CD4-positive, alpha-beta T cell treated with Interleukin-17A for 1 hour (primary cell): ENCODE measurements at regions not wholly inside any gene's neighbourhood (a gene's known extent, or its start where the extent isn't known, plus 50 kb on each side); places are given as distances from the start of the nearest gene placed in this dataset.

Experiments
- DNase-seq: peaks from one replicate; pipeline ENCODE4 v3.0.0-alpha.2; 2020

DNA sequence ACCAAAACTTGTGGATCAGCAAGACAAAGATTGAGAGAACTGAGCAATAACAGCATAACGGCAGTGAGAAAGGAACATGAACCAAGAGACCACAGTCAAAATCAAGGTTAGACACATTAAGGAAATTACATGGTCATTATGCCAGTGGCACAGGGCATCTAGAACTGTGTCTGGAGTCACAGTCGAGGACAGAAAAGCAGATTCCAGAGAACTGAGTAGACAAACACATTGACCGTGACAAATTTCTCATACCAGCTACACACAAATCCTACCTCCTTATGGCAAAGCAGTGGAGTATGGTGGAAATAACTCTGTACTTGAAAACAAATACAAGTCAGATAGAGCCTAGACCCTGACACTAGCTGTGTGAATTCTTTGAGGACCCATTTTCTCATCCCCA is 367.3 kb downstream of the DUSP6 start:
- no peak for DNase-seq

DNA sequence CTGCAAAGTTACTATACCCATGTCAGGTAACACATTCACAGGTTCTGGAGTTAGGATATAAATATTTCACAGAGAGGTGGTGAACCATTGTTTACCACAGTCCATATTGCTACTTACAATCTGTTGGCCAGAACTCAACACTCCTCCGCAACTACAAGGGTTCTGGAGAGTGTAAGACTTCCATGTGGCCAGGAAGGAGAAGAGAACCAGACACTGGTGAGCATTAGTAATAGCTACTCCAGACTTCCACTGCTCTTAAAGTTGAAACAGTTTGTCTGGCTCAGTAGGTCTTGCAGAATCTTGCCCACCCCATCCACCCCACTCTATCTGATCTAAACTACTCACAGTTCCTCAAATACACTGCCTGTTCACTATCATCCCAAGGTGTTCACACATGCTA is 369.6 kb downstream of the DUSP6 start:
- no peak for DNase-seq

DNA sequence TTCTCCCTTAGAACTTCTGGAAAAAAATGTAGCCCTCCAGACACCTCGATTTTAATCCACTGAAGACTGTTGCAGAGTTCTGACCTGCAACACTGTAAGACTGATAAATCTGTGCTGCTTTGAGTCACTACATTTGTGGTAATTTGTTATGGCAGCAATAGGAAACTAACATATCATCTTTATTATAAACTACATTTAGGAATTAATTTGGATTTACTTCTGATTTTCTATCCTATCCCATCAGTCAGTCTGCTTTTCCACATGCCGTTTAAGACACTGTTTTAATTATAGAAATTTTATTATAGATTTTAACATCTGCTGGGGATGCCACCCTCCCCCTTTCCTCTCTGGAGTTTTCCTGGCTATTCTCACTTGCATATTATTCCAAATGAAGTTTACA is 375.2 kb downstream of the DUSP6 start:
- DNase-seq: no peak

DNA sequence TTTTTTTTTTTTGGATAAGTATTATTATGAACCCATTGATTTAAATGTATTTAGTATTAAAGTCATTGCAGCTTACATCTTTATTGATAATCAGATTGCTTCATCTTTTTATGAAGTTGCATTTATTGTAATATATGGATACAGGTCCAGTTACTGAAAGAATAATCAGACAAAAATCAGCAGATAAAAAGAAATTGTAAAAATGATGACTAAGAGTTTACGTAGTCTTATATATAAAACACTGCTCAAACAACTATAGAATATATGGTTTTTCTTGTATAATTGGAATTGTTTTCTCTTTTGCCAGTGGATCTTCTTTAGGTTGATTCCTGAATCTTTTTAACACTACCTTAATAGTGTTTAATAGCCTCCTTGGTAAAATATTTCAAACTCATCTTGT is 378.3 kb downstream of the DUSP6 start:
- no peak for DNase-seq

DNA sequence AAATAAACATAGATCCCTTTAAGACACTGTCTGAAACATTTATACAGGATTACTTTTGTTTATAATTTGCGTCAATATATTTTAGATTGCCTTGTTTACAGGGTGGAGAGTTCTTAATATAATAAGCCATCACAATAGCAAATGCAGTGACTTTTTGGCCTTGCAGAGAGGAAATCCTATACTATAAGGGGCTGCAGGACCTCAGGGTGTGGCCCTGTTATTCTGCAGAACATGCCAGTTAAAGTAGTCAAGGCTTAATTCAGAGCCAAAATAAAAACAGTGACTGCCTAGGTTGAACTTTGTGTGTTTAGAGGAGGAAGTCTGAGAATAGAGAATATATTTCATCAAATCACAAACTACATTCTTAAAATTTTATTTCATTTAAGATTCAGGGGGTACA is 381.6 kb downstream of the DUSP6 start:
- DNase-seq: no peak

DNA sequence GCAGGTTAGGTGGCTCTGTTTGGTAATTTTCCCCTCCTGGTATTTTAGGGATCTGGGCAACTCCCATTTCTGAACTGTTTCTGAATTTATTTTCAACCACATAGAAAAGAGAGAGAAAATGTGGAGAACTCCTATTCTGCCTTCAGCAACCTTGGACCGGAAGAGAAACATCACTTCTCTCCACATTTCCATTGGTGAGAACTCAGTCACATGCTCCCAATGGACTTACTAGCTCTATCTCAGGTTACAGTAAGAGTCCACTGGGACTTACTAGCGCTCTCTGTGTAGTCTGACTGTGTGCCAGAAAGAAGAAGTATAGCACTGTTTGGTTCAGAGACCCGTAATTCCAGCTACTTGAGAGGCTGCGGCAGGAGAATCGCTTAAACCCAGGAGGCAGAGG is 383.2 kb downstream of the DUSP6 start:
- no peak for DNase-seq

DNA sequence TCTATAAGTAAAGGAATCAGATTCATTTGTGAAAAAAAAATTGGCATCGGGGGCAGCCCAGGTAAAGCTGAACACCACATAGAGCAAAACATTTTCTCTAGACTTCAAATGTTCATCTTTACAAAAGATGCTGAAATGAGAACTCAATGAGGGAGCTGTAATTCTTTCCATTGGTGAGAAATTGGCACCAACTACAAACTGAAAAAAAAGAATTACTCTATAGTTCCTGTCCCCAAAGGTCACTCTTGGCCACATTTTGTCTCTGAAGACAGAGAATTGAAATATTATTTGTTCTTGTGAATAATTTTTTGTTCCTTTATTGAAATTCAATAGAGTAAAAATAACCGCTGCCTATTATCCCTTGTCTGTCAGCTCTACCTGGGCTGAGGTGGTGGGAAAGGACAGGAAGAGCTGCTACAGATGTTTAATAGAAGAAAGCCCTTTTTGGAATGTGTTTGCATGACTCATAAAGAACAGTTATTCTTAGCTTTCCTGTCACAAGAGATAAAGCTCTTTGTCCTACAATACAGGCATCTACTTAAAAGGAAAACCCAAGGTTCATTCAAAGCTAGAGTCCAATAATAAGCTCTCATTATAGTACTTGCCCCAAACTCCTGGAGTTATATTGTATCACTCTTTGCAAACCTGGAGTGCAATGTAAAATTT is 380.1 kb upstream of the KITLG start:
- no peak for DNase-seq

DNA sequence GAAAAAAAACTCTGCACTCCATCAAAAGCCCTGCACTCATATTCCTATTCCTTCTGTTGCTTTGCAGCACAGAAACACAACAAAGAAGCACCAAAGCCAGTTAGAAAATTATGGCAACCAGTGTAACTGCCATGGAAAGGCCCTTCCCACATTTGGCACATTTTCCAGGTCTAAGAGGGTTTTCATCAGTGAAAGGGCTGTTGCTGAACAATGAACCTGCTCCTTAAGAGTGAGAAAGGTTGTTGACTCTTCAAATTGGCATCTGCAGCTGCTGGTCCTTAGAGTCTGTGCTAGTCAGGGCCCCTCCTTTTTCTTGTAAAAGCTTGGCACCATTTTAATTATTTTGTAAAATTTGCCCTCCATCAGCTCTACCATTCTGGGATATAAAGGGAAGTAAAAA is 378.7 kb upstream of the KITLG start:
- DNase-seq: no peak

DNA sequence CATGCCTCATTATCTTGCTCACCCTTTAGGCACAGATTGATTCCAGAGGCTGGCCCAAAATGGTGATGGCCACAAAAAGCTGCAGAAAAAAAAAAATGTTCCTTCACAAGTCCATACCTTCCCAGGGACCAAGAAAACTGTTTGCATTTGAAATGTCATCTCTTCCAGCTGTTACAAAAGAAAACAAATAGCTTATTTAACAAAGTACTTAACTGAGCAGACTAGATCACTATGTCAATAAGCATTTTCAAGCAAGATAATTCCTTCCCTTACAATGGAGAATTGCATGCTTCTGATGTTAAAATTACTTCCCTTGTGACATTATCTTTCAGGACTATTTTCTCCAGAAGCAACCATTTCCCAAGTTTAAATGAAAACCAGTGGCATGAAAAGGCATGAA is 377.9 kb upstream of the KITLG start:
- no peak for DNase-seq

DNA sequence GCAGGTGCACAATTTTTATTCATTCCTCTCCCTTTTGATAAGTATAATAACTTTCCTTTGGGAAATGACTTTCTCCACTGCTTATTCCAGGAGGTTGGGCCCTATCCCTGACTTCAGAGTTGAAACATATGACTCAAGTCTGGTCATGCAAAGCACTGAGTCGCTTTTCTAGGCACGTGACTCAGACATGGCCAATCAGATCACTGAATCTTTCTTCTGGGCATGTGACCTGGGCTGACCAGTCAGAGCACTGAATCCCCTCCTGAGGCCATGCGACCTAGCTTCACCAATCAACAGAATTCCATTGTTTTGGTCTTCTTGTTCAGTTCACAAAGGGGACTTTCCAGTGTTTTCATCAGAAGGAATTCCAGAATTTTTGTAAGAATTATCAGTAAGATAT is 377.1 kb upstream of the KITLG start:
- DNase-seq: no peak

DNA sequence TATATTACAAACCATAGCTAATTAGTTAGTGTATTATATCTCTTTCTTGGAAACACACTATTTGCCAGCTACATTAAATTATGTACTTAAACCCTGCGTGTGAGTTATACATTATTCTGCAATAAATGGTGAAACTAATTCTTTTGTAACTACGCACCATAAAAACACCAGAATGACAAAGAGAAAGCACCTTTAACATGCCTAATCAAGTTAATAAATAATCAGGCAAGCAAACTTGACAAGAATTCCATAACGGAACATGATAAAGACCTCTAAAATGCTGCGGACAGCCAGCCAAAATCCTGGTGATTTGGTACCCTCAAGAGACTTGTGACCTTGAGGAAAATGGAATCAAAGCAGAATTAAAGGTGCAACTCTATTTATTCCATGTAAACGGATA is 375.3 kb upstream of the KITLG start:
- no peak for DNase-seq

DNA sequence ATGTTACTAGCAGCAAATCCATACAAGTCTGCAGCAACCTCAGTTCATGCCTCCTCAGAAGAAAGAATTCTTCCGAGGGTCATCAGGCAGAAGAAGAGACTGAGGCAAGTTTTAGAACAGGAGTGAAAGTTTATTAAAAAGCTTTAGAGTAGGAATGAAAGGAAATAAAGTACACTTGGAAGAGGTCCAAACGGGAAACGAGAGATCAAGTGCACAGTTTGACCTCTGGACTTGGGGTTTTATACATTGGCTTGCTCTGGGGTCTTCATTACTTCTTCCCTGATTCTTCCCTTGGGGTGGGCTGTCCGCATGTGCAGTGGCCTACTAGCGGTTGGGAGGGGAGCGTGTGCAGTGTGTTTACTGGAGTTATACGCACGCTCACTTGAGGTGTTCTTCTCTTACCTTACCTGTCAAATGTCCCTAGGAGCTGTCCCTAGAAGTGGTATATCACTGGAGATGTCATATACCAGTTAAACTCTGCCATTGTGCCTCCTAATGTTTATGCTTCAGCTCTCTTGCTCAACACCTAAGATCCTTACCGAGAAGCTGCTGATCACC is 372.8 kb upstream of the KITLG start:
- no peak for DNase-seq

DNA sequence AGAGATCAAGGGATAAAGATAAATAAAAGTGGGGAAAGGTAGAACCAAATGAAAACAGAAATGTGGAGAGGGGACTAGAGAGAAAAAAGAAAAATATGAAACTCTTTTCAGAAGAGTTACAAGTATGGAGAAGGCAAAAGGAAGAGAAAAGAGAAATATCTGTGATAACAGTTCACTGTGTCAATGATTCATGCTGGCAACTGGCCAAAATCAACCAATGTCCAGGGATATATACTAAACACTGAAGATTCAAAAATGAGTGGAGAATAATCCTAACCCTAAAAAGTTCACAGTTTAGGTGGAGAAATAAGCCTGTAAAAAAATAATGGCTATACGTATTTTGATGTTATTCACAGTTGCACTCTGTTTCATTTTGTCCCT is 372.3 kb upstream of the KITLG start:
- DNase-seq: no peak

DNA sequence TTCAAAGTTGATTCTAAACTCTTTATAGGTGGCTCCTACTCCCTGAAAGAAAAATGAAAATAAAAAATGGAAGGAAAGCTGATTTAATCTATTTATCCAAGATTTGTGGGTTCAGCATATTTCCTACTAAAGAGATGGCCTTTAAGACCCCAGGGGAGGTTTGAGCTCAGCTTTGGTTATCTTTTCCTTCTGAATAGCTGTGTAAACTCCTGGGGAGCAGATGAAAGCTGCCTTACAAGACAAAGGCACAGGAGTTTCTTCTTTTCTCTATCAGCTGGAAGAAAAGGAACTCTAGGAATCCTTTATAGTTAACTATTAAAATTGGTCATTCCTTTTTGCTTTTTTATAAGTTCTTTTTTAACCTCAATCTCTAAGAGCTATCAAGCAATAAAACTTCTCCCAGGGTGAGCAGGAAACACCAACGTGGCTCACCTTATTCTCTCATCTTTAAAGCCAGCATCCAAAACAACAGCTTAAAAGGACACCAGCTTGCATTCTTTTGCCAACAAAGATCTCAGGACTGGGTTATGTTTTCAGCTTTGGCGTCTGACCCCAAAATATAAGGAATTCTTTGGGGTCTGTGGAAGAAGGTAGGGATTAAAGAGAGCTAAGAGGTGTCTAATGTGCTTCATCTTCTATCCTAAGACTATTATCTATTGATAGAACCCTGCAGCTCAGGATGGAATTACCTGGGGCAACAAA is 371.7 kb upstream of the KITLG start:
- DNase-seq: no peak

DNA sequence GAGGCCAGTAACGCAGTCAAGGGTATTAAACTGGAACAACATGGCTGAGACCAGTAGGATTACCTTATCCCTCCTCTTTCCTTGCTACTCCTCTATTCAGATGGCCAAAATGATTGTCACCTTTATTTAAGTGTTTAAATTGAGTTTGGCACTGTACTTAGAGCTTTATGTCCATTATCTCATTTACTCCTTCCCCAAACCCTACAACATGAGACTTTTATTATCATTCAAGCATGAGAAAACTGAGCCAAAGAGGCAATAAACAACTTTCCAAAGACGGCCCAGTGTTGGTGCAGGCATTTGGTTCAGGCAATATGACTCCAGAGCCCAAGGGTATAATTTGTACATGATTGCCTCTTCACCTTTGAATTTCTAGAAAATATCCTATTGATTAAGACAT is 370.9 kb upstream of the KITLG start:
- DNase-seq: no peak

DNA sequence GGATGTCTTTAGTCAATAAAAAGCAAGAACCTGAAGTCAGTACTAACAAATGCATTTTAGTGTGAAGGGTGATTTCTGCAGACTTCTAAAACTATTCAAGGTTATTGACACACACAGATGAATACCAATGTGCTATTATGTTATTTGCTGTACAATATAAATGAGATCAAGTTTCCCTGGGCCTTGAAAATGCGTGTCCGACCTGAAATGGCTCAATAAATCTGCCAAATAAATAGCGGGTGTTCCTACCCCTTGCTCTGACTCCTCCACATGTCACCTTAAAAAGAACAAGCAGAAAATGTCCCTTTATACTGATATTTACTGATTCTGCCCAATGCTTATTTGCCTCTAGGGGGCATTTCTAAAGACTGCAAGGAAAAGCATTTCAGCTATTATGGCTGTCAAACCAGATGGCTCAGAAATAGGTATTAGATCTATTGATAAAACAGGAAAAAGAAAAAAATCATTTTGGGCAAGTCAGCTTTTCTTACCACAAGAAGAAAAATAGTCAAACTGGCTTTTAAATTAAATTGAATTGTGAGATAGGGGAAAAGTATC is 367.3 kb upstream of the KITLG start:
- no peak for DNase-seq

DNA sequence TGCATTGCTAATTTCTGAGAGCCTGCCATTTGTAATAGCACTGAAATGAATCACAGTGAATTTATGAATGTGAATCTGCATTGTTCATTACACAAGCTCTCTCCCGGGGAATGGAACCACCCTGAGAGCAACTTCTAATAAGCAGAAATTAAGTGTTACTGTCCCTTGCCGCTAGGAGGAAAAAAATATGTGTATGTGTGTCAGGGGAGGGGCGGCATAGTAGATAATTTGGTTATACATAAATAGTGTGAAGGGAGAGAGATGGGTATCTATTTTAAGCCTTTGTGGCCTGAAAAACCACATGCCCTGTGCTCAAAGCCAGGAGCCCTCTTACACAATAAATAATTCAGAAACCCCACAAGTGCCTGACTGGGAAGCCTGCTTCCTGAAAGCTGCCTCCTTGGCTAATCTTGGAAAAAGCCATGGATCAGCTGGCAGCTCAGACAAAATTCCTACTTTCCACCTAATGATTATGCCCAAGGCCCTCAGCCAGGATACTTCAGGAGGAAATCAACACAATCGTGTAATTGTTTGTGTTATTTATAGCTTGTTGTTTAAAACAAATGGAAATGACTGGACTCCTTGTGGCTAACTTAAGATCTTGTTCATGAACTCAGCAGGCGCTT is 366.2 kb upstream of the KITLG start:
- no peak for DNase-seq

DNA sequence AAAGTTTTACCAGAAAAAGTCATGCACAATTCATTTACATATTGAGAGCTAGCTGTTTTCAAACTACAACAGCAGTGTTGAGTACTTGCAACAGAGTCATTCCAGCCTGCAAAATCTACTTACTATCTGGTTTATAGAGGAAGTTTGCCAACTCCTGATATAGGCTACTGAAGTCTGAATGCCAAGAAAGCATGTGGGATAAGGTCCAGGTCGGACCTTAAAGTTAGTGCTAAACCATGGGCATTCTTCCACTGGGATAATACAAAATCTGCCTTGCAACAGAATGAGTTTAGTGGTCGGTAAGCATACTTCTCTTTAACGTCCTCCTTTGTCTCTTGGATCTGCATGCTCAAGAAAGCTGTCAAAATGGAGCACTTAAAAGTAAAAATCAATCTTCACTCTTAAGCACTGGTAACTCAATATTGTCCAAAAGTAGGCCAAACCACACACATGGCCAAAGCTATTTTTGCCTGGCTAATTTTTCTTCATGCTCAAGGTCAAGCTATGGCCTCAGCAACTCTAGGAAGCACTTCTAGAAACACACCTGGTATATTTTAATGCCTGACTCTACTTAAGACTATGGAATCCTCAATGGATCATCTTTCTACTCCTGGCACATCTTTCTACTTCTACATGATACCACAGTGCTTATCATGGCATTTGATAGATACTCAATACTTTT is 364.9 kb upstream of the KITLG start:
- no peak for DNase-seq

DNA sequence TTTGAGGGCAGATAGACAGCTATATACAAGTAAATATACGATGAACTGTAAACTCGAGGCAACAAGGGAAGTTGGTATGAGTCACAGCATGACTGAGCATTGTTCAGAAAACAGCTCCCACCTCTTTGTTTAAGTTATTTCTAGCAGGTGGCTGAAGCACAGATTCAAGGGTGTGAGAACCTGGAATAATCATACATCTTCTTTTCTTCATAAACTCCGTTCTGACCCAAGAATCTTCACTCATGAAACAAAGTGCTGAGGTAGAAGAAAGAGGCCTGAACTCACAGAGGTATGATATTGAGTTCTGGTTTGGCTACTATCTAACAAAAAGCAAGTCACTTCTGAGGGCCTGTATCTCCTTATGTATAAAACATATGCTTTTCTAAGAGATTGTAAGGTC is 364.1 kb upstream of the KITLG start:
- DNase-seq: no peak

DNA sequence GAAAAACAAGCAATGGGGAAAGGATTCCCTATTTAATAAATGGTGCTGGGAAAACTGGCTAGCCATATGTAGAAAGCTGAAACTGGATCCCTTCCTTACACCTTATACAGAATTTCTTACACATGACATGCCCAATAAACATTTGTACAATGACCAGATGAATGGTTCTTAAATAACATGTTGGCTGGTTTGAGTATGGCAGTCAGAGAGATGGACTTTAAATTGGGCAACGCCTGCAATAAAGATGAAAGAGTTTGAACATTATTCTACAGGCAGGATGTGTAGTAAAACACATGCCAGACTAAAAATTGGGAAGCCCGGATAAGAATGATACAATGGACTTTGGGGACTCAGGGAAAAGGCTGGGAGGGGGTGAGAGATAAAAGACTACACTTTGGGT is 360.6 kb upstream of the KITLG start:
- DNase-seq: no peak

DNA sequence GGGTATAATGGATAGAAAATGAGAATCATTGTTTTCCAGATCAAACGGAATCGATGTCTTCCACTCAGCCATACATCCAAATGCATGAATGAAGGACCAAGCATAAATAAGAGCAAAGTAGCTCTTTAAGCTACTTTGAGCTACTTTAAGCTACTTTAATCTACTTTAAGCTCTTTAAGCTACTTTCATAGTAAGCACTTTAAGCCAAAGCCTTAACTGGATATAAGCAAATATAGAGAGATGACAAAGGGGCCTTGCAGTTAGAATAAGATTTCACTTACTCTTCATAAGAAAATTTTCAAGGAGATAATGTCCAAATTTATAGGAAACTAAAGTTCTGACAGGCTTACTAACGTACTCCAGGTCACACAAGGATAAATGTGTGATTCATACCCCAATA is 355.6 kb upstream of the KITLG start:
- DNase-seq: no peak

DNA sequence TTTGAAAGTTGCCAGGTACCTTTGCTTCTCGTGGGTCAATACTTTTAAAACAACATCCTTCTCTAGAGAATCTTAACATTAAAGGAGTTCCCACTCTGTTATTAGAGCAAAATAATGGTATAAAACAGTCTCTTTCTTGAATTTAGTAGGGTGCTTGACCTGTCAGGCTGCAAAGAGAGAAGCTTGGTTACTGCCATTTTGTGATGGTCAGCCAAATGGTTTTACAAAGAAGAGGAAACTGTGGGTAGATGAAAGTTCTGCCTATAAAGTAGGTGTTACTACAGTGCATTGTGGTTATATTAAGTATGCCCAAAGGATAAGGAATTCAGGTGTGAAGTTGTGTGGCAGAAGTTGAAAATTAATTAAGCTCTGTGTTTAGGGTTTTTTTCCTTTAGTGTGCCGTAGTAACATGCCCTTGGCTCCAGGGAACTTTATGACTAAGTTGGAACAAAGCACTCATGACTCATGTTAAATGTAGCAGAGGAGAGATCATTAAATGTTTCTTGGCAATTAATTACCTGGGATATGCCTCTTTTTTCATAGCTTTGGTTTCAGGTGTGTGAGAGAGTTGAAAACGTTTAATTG is 354.0 kb upstream of the KITLG start:
- no peak for DNase-seq

DNA sequence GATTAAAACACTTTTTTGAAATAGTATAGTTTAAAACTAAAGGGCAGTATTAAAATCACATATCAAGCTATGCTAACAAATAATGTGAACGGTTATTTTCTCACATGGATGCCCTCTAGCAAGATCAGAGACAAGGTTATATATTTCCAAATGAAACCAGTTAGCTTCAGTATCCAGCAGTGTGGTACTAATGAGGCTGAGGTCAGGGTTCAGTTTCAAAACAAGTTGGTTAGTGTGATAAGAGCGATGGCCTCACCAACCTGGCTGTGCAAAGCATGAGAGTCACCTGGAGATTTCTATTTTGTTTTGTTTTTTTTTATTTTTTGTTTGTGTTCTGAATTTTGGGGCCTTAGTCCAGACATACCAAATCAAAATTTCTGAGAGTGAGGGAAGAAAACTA is 352.2 kb upstream of the KITLG start:
- no peak for DNase-seq
